Stimulated activated CD4-positive, alpha-beta T cell treated with anti-CD3 and anti-CD28 coated beads, TNF-alpha, amount 100 ng/mL, for 1 hour (primary cell): ENCODE measurements at regions not wholly inside any gene's neighbourhood (a gene's known extent, or its start where the extent isn't known, plus 50 kb on each side); places are given as distances from the start of the nearest gene placed in this dataset.

Source experiments
- DNase-seq, 3 donors: peaks; one replicate each; pipeline ENCODE4 v3.0.0-alpha.2; 2020; ENCODE audit warnings: low read depth in 3 of 3, low spot score in 1 of 3

DNA sequence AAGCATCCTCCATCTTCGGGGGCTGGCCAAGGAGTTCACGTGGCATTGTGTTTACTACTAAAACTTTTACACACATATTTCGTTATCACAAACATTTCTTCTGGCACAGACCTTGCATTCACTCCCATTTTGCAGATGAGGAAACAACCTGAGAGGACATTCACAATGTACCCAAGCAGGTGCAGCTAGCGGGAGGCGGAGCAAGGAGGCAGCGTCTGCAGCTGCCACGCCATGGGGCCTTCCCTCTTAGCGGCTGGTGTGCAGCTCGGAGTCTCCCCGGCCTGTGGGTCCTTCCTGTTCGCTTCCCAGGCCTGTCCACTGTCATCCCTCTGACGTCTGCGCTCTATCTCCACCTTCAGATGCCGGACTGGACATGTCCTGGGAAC is 807.8 kb downstream of the TBC1D22A start:
- DNase-seq = no peak

DNA sequence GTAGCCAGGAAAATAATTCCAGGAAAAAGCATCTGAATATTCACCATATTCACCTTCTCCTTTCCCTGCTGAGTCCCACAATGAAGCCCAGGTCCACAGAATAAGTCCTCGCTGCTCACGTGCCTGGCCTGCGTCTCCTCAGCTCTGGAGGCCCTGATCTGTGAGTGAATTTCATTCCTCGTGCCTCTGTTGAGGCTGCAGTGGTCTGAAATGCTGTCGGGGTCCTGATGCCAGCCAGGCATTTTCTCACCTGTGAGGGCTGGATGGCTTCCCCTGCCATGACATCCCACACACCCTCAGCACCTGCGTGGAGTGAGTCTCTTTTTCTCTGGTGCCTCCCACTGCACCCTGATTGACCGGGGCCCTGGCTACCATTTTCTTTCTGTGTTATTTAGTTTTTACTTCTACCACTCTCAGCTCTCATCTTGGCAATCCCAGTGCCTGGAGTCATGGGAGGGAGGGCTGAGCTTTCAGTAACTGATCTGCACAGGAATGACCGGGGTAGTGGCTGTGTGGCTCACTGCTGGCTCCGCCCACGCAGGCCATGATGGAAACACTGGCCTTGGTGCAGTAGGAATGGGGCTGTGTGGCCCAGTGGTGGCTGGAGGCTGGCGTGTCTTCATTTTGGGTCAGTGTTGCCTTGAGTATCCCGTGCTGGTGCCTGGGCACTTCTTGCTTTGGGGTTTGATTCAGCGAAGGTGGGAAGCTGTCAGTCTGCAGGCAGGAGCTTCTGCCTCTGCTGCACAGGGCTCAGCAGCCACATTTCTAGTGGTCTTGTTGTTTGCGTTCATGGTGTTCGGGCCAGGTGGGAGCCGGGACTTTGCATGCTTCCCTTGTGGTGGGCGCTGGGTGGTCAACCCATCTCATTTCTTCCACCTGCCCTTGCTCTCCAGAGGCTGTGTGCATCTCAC is 807.2 kb downstream of the TBC1D22A start:
- DNase-seq = no peak

- no peak for DNase-seq
Measured at GRCh38 chr22:47568700-47569099, 806.2 kb downstream of the TBC1D22A start.

DNA sequence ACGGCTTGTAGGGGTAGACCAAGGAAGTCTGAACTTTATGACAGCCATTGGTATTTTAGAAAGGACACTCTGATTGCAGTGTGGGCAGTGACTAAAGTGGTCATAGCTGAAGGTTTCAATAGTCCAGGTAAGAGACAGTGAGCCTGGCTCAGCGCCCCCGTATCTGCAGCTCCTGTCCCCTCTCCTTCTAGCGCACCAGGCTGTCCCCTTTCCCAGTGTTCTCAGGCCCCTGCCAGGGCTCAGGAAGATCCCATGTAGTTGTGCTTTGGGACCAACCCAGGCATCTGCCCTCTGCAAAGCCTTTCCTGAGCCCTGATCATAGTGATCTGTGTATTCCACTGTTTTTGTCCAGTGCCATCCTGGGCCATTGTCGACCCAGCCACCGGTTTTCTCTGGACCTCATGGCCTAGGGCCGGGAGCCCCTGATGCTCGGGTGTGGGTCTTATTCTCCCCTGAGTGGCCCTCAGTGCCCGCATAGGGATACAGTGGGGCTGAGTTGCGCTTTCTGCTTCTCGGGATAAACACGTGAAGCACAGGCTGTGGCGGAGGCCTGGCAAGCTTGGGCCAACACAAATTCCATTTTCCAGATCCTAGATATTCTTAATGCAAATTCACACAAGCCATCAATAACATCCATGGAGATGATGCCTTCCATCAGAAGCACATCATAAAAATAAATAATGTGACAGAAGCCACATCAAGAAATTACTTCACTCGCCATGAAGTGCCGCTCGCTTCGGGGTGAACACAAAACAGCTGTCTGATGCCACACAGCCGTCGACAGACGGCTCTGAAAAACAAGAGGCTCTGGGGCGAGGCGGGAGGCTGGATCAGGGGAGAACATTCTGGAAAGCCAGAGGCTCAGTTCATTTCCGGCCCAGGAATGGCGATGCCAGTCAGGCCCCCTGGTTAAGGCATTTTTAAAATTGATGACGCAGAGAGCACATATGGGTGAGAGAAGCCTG is 805.0 kb downstream of the TBC1D22A start:
- DNase-seq = no peak

- no peak for DNase-seq
Measured at GRCh38 chr22:47566491-47566890, 804.0 kb downstream of the TBC1D22A start.

DNA sequence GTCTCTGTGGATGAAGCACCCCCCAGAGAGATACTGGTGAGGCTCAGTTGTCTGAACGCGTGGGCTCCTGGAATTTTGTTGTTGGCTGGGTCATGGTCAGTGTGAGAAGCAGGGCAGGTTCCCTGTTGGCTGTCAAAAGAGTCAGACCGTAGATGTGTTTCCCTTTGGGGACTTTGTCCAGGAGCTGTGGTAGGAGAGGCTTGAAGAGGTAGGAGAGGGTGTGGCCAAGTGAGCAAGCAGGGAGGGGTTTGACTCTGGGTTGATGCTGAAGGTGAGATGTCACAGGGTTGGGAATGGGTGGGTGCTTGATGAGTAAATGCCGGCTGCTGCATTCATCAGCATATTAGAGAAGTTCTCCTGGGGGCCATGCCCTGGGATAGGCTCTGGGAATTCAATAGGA is 803.2 kb downstream of the TBC1D22A start:
- no peak for DNase-seq

- DNase-seq = no peak
Measured at GRCh38 chr22:47564651-47565434, 802.4 kb downstream of the TBC1D22A start.

DNA sequence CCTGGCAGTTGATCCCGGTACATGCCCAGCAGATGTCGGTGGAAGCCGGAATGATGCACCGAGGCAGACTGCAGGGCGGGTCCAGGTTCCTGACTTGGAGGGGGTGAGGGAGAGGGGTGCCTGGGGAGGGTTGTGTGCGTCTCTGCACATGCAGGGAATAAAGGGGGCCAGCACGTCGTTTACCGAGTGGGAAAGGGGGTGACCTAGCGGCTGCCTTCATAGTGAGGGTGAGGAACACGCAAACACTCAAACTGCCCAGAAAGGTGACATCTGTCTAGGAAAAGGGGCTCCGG is 801.7 kb downstream of the TBC1D22A start:
- no peak for DNase-seq

DNA sequence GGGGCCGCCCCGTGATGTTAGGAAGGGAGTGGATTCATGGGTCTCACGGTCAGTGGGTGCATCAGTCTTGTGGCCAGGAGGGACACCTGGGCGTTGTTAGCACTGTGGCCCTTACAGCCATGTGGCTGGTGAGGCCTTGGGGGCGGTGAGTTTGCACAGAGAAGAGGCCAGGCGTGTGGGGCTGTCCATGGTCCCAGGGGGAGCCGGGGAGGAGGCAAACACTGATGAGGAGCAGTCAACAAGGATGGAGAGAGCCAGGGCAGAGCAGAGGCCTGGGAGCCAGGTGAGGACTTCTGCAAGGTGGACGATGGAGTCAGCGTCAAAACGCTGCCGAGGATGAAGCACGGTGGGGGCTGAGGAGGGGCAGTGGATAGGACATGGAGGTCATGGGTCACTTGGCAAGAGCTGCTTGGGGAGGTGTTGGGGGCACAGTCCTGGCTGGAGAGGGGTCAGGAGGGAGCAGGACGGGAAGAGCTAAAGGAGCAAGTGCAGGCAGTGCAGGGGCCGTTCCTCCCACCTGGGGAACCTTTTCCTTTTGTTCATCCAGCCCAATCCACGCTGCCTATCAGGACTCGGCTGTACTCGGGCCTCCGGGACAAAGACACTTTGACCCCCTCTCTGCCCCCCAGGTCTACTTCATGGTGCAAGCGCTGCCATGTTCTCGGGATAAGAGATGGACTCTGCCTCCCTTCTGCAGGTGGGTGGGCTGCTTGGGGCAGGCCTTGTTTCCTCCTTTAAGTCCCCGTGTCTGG is 801.1 kb downstream of the TBC1D22A start:
- DNase-seq = no peak

GRCh38 chr22:47561766-47562165 is 799.3 kb downstream of the TBC1D22A start:
- no peak for DNase-seq

- DNase-seq = no peak
Measured at GRCh38 chr22:47561115-47561675, 798.7 kb downstream of the TBC1D22A start.

GRCh38 chr22:47558828-47559700 is 796.6 kb downstream of the TBC1D22A start:
- DNase-seq = no peak

GRCh38 chr22:47556473-47556872 is 794.0 kb downstream of the TBC1D22A start:
- DNase-seq = no peak

DNA sequence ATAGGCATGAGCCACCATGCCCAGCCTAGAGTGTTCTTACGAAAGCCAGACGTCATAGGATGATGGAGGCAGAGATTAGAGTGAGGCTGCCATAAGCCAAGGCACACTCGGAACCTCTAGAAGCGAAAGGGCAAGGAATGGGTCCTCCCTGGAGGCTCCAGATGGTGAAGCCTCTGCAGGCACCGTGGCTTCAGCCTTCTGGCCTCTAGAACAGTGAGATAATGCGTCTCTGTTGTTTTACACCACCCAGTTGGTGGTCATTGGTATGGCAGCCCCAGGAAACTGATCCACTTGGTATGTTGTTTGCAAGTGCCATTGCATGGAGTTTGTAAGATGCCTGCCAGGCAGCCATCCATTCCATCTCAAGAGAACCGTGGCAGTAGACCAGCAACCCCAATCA is 791.0 kb downstream of the TBC1D22A start:
- no peak for DNase-seq

DNA sequence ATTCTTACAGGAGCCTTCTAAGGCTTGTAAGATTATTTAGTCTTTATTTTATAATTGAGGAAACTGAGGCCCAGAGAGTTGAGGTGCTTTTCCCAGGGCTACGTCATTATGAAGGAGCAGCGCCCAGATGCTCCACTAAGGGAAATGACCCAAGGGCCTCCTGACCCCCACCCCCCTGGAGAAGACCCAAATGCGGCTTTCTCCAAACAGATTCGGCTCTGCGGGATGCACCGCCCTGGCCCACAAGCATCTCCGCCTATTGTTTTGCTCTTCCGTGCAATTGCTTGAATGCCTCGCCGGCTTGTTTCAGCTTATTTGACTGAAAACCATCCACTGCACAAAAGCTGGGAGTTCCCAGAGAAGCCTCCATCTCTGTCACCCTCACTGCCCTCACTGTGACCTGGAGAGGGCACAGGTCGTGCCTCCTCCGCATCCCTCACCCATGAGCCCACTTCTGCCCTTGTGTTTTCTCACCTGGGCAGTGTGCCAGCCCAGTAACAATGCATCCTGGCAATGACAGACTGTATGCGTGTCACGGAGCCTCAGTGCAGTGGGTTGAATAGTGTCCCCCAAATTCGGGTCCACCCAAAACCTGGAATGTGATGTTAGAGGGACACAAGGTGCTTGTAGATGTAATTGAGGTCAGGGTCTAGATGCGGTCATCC is 790.2 kb downstream of the TBC1D22A start:
- DNase-seq = no peak

DNA sequence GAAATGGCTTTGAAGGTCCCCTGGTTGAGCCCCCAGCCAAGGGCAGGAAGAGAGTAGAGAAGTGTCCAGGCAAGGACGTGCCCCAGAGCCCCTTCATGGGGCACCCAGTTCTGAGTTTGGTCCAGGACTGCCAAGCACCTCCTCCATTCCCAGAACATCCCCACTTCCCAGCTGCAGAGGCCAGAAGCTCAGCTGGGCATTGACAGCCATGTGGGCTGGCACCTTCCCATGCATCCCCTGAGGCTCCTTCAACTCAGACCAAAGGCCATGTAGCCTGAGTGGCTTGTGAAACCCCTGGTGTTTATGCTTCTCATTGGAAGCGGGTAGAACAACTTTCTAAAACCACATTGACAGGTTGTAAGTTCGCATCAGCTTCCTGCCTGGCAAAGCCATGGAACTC is 789.6 kb downstream of the TBC1D22A start:
- no peak for DNase-seq

DNA sequence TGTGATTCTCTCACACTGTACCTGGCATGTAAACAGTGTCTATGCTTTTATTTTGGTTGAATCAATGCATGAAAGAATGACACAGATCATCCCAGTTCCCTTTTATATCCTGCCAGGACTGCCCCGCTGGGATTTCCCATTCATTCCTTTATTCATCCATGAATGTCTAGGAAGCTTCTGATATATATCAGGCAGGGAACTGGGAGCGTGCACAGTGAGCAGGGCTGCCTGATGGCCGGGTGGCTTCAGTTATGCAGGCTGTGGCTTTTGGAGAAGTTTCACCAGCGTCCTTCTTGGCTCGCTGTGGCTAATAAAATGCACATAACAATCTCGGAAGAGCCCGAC is 789.0 kb downstream of the TBC1D22A start:
- DNase-seq = no peak

DNA sequence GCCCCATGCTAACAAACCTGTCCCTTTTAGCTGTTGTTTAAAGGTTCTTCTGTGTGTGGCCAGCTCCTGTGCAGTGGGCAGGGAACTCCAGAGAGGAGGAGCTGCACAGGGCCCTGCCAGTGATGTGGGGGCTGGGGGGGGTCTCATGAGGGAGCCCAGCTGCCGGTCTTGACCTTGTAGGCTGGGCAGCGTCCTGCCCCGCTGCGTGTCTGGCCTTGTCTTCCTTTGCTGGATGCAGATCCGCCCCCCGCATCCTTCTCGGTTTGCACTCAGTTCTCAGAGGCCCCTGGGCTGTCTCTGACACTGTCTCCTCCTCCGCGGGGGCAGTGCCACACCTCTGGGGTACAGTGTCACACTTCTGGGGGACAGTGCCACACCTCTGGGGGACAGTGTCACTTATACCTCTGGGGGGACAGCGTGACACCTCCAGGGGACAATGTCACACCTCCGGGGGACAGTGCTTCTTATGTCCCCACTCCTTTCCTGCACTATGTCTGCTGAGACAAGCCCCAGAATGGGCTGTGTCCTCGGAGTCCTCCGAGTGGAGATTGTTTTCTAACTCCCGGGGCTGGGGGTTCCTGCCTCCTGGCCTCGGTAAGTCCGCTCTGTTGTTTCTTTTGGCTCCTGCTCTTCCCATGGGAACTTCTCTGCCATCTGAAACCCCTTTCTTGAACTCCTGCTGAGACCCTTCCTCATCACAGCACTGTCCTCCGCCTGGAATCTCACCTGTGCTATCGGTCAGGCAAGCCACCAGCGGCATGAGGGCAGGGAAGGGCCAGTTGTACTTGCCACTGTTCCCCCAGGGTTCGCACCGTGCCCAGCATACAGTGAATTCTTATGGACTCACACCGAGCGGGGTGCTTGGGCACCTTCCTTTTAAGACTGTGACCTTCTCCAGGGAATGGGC is 788.3 kb downstream of the TBC1D22A start:
- DNase-seq = no peak
